SKM-1 treated with dmso at 0.1 percent for 144 hours (cell line): ENCODE measurements at regions not wholly inside any gene's neighbourhood (a gene's known extent, or its start where the extent isn't known, plus 50 kb on each side); places are given as distances from the start of the nearest gene placed in this dataset.
"Not testable (repeated sequence)": the region's sequence is repeated elsewhere in the genome, so short reads cannot be mapped to it uniquely, and the experiment has no call there.

Experiments
- DNase-seq: peaks from one replicate; lab custom pipeline; 2025; ENCODE audit not compliant: unreplicated experiment; lab: John Stamatoyannopoulos, UW

GRCh38 chr10:8128511-8128910 lies 74.0 kb downstream of the GATA3 start:
- no peak for DNase-seq

DNA sequence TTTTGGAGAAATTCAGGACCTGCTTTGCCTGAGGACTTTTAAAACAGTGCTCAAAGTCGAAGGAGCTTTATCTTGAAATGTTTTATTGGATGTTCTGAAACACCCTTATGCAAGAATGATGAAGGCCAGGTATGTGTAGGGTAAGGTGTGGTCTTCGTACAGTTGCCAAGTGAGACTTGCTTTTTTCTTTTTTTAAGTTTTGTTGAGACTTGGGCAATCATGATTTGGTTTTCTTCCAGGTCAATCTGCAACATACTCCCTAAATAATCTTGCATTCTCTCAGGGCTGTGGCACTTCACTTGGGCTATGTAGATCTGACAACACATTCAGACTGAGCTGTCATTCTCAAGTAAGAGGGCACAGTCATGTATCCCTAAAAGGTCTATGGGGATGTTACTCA lies 75.0 kb downstream of the GATA3 start:
- no peak for DNase-seq

DNA sequence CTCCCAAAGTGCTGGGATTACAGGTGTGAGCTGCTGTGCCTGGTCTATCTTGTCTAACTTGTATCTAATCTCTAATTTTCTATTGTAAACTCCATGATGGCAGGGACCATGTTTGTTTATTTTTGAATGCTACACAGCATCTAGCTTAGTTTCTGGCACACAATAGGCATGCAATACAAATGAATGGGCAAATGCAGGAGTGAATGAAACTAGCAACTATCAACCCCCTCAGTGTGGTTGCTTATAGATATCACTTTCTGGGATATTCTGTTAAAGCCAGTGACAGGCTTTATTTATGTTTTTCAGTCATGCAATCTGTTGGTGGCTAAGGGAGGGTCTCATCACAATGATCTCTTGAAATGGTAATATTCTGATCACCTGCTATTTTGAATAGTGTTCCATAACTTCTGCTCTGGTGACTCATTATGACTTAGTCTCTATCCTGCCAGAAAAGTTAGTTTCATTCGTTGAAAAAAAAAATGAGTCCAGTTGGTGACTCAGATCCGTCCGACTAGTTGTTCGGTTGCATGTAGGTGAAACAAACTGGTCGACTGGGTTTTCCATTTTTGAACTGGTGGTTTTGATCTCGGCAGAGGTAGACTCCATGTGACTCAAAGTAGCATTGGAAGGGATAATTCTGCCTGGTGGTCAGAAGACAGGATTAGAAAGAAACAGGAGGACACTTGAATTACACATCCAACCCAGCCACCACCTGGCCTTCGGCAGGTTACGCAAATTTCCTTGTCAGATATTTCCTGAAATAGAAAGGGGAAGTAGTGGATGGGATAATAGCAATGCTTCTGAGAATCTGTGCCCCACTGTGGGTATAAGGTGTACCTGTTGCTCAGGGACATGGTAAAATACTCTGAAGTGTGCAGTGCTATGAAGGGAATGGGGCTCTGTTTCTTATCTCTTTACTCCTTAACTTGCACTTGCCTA lies 76.8 kb downstream of the GATA3 start:
- DNase-seq, result no peak

DNA sequence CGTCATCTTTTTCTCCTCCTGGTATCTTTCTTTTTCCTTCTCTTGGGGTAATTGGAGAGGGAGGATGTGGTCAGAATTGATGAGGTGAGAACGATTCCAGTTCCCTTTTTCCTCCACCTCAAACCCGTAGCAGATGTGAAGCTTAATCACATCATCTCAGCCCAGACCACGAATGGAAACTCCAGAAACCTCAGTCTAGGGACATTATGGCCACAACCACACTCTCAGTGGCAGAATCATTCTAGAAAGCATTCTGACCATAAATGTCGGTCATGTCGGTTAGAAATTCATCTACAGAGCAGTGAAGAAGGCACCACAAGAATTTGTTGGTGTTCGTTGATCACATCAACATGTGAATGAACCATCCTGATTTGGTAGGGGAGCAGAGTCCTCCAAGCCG lies 78.7 kb downstream of the GATA3 start:
- no peak for DNase-seq

- no peak for DNase-seq
Measured at GRCh38 chr10:8136736-8137135, 82.2 kb downstream of the GATA3 start.

DNA sequence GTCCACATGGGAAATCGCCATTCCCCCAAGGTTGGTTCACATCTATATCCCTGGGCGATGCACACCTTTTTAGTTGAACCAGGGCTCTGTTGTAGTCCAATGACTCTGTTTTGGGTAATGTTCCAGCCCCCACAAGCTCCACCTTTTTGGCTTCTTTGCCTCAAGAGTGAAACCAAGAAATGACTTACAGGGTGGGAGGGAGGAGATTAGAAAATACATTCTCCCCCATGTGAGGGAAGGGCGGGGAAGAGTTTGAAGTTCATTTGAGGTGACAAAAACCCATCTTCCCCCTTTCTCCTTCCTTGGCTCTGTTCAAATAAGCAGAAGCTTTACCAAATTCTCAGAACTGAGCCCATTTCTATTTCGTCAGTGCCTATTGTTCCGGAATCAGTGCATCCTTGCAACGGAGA lies 82.8 kb downstream of the GATA3 start:
- no peak for DNase-seq

DNA sequence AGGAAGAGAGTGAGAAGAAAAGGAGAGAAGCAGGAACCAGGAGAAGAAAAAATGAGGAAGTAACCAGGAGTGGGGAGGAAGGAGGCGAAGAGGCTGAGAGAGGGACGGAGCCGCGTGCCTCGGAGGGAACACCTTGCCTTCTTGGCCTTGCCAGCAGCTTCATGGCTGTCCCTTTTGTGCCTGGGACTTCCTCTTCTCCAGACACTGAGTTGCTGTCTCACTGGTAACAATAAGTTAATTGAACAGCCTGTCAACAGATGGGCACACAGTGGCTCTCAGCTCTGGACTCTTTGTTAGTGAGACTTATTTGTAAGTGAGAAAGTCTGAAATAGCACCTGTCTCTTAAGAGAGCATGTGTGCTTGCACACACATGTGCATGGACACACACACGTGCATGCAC lies 83.2 kb downstream of the GATA3 start:
- no peak for DNase-seq

DNA sequence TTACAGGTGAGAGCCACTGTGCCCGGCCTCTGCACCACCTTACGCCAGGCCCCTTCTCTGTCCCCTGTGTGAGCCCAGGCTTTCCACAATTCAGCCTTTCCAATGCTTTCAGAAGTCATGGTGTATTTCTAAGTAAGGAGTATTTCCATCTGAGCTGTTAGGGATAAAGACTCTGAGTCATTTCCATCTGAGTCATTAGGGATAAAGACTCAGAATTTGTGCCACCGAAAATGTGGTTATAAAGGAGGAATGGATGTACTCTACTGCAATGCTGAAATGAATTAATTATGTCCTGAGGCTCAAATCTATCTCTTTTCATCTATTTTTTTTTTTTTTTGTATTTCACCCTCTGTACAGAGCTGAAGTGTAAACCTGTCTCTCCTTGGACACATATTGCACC lies 84.0 kb downstream of the GATA3 start:
- DNase-seq, result no peak

DNA sequence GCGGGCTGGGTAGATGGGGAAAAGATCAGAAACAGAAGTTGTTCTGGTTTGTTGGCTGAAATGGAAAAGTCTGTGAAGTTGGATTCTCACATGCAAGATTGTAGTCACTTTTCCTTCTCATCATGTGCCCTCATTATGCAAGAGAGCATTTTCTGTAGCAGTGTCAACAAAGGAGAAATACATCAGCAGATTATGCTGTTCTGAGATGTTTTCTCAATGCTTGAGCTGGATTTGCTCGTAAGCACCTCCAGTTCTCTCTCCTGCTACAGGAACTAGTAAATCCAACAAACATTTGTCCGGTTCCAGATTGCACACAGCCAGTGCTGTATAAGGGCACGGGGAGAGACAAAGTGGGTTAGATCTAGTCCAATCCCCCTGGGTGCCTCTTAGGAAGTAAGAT lies 90.0 kb downstream of the GATA3 start:
- DNase-seq, result no peak

DNA sequence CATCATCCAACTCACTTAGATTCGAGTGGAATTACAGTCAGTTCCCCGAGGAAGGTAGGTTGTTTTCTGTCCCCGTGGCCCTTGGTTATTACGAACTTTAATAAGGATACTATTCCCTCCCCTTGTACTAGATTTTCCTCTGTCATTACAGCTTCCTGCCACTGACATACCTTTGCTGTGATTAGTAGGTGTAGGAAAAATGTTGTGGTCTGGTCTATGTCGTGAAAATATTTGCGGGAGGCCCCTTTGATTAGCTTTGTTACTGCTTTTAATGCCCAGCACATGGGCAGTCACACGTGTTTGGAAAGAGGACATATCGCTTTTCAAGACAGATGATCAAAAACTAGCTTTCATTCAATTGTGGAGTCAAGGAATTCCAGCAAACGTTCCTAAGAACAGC lies 92.2 kb downstream of the GATA3 start:
- no peak for DNase-seq

DNA sequence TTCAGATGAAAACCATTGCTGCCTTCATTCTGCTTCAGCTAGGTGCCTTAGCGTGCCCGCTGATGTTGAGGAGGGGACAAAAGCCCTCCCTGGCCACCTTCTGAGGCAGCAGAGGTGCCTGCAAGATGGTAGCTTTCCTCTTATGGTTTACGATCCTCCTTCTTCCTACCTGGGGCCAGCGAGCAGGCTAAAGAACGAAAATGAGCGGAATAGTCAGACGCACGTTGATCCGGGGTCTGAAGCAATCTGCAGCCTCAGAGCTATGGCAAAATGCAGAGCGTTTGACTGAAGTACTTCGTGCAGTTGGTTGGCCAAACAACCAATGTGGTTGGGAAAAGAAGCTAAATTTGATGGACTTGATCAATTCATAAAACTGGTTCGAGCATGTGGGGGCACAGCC lies 95.5 kb downstream of the GATA3 start:
- DNase-seq, result no peak

DNA sequence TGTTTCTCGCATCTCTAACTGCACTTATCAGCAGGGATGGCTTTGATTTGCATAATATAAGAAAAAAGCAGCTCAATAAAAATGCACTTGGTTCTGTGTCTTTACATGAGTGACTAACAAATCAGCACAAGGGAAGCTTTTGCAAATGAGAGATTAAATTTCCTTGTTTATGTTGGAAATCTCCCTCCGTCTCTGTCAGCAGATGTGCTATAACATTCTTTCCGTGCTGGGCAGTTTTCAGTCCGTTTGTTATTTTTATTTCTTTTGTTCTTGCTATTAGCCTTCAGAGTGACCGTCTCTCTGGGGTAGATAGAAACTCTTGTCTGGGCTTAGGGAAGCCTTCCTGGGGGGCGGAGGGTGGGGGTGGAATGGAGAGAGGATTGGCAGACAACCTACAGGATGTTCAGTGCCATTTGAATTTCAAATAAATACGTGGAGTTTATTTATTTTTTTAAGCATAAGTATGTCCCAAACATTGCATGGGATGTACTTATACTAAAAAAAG lies 96.0 kb downstream of the GATA3 start:
- no peak for DNase-seq

- no peak for DNase-seq
Measured at GRCh38 chr10:8151086-8151485, 96.6 kb downstream of the GATA3 start.

GRCh38 chr10:8156918-8157317 lies 102.4 kb downstream of the GATA3 start:
- DNase-seq, result no peak

DNA sequence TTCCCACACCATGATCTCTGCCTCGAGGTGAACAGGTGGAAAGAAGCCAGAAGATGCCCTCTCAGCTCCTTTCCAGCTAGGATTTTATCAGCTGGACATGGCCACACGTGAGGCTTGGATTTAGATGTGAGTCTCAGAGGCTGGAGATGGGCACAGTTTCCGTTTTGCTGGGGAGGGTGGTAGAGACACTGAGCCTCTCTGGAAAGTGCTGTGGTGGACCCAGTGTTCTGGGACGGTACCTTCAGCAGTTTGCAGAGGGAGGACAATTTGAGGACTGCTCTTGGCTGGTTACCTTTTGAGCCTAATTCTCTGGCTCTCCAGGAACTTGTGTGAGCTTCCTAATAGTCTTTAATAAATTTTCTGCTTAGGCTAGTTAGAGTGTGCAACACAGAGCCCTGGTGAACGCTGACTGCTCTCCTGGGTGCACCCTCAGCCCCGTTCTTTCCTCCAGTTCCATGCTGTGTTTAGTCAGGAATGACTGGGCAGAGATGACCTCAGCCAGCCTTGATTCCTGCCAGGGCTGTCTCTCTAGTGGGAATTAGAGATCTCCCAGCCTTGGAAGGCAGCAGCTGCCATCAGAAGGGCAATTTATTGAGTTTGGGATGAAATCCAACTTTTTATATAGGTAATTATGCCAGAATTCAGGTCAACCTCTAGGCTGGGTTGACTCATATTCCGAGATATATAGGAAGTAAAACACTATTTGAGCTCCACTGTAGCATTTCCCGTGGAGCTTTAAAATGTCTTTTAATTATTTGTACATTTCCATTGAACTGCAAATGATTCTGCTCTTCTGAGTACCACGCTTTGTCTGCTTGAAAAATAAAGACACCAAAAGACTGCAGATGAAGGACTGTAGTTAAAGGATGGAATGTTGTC lies 103.9 kb downstream of the GATA3 start:
- no peak for DNase-seq

- no peak for DNase-seq
Measured at GRCh38 chr10:8159341-8160165, 105.1 kb downstream of the GATA3 start.

- DNase-seq, result no peak
Measured at GRCh38 chr10:8163824-8164223, 109.3 kb downstream of the GATA3 start.

GRCh38 chr10:8164640-8165039 lies 110.2 kb downstream of the GATA3 start:
- DNase-seq, result not testable (repeated sequence)

DNA sequence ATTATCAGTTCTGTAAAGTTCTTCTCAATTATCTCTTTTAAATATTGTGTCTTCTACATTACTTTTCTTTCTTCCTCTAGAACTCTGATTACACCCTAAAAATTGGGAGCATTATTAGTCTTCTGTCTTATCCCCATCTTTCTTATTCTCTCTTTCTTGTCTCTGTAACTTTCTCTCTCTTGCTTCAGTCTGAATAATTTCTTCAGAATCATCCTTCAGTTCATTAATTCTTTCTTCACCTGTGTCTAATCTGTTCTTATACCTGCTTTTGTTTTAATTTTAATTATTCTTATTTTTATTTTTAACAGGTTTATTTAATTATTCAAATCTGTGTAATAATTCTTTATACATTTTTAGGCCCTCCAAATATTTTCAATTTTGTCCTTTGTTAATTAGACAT lies 114.3 kb downstream of the GATA3 start:
- no peak for DNase-seq

GRCh38 chr10:8171008-8171407 lies 116.5 kb downstream of the GATA3 start:
- no peak for DNase-seq

GRCh38 chr10:8172604-8173003 lies 118.1 kb downstream of the GATA3 start:
- DNase-seq, result no peak
